ENCODE measurements at regions not wholly inside any gene's neighbourhood (a gene's known extent, or its start where the extent isn't known, plus 50 kb on each side); places are given as distances from the start of the nearest gene placed in this dataset.

DNA sequence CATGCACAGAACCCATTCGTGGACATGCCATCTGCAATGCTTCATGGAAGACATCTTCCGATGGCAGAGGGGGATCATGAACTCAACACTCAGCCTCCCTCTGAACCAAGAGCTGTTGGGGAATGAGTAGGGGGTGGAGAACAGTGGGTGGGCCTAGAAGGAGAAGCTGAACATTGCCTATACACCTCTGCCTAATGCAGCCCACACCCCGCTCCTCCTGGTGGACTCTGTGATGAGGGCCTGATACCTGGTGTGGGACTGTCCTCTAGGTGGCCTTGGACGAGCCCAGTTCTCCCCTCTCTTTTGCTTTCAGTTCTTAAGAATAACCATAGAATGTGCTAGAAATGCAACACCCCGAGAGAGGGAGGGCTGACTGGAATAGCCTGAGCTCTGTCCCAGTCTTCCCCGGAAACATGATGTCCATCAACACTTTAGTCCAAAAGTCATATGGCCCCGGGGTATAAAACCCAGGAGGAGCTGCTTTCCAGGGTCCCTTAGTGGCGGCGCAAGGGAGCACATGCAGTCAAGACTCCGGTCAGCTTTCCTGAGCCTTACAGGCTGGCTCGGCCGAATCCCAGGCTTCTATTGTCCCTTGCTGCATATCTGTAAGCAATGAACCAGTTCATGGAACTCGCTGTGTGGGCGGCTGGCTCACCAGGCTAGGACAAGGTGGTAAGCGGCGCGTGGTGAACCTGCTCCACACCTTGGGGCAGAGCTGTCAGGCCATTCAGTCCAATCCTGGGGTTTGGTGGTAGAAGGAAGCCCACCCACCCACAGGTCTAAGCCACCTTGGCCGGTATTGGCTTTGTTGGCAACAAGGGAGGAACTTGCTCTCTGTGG is 216.9 kb downstream of the CTTN start:
- no peak for DNase-seq
- Mint-ChIP-seq H3K36me3 (no peaks in the 10 kb centered on the region), H3K4me3 (no peak overlapping the region), H3K9me3 (no peaks in the 10 kb centered on the region), H3K27ac (no peak overlapping the region), H3K4me1 (no peaks in the 10 kb centered on the region), H3K27me3 (peaks cover 2% of the 10 kb centered on the region)
- no peak for ATAC-seq (ENCODE audit: low read depth)
- POLR2A ChIA-PET: no interaction called here

DNA sequence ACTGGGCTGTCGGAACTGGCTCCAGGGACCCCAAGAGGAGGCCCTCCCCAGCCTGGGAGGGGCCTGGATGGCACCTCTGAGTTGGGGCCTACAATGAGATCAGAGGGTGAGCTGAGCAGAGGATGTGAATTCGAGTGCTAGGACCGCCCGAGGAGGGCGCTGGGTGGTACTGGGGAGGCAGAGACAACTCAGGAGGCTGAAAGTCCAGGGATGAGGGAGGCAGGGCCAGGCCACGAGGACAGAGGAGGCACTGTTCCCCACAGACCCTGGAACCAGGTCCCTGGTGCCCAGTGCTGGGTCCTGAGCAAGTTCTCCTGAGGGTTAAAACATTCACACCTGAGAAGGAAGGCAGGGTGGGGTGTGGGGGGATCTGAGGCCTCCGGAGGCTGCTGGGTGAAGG is 218.0 kb downstream of the CTTN start:
- ATAC-seq (ENCODE audit: low read depth) (no peak), DNase-seq (no peak)
- no peaks in the 10 kb centered on the region for H3K4me1 Mint-ChIP-seq
- no peak overlapping the region for H3K27ac Mint-ChIP-seq
- H3K36me3 Mint-ChIP-seq: no peaks in the 10 kb centered on the region
- no peak overlapping the region for H3K4me3 Mint-ChIP-seq
- POLR2A ChIA-PET: no interaction called here
- H3K27me3 Mint-ChIP-seq: no peaks in the 10 kb centered on the region
- H3K9me3 Mint-ChIP-seq: peaks cover 1% of the 10 kb centered on the region

DNA sequence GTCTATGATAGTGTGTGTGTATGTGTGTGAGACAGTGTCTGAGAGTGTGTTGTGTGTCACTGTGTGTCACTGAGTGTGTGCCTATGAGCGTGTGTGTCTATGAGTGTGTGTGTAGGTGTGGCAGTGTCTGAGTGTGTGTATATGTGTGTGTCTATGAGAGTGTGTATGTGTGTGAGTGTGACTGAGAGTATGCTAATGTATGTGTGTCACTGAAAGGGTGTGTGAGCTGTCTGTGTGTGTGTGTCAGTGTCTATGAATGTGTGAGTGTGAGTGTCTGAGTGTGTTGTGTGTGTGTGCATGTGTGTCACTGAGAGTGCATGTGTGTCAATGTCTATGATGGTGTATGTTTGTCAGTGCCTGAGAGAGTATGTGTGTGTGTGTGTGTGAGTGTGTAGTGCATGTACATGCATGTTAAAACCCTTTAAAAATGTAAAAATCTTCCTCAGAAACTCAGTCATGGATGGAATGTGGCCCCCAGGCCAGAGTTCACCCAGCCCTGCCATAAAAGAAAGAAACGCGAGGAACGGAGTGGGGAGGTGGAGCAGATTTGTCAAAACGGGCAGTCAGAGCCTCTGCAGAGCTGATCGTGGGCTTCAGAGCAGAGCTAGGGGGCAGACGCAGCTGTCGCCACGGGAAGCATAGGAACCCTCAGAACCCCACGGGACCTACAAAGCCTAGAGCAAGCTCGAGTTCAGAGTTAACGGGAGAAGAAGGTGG is 218.8 kb downstream of the CTTN start:
- no peak overlapping the region for H3K27ac Mint-ChIP-seq
- H3K9me3 Mint-ChIP-seq: peaks cover 1% of the 10 kb centered on the region
- ATAC-seq (ENCODE audit: low read depth) (no peak), DNase-seq (no peak)
- no peaks in the 10 kb centered on the region for H3K27me3 Mint-ChIP-seq
- no peak overlapping the region for H3K4me3 Mint-ChIP-seq
- no peaks in the 10 kb centered on the region for H3K4me1 Mint-ChIP-seq
- POLR2A ChIA-PET: no interaction called here
- H3K36me3 Mint-ChIP-seq: no peaks in the 10 kb centered on the region

DNA sequence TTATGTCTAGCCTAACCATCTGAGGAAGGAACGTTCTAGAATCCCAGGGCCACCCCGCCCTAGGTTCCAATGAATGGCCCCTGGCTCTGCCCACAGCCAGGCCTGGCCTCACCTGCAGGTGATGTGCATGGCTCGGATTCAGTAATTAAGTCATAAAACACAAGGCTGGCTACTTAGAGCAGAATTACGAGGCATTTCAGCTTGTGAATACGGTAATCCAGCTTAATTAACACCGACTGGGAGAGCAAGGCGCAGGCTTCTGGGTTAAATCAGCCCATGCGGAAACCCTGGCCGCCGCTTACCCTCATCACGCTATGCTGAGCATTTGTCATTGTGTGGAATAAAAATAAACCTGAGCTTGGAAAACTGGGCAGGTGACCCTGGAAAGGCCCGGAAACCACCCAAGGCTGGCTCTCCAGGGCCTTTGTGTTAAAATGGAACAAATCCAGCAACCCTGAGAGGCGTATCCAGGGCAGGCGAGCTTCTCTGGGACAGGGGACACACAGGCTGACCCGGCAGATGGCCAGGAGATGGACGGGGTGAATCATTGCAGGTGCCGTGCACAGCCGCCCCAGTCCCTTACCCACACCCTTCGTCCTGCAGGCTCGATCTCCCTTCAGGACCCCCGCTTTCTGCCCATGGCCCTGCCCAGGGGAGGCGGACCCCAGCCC is 220.2 kb downstream of the CTTN start:
- Mint-ChIP-seq H3K27ac (no peak overlapping the region), H3K4me3 (no peak overlapping the region), H3K27me3 (no peaks in the 10 kb centered on the region), H3K4me1 (no peaks in the 10 kb centered on the region), H3K36me3 (no peaks in the 10 kb centered on the region), H3K9me3 (peaks cover 1% of the 10 kb centered on the region)
- no peak for DNase-seq
- POLR2A ChIA-PET: no interaction called here
- no peak for ATAC-seq (ENCODE audit: low read depth)

DNA sequence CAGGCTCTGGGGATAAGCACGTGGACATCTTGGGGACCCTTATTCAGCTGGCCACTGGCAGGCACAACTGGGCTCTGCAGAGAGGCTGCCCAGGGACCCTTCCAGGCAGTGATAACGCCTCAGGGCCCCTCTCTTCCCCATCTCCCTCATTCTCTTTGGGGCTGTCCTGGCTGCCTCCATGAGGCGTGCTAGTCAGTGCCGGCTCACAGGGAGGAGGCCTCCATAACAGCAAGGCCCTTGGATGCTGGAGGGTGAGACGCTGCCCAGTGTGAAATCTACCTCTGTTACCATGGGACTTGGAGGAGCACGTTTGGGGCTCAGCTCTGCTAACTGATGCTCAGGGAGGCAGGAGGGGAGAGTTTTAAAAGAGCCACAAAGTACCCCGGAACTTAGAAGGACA is 221.3 kb downstream of the CTTN start:
- no peak overlapping the region for H3K27ac Mint-ChIP-seq
- no peaks in the 10 kb centered on the region for H3K36me3 Mint-ChIP-seq
- peaks cover 1% of the 10 kb centered on the region for H3K9me3 Mint-ChIP-seq
- DNase-seq (no peak), ATAC-seq (ENCODE audit: low read depth) (no peak)
- no peaks in the 10 kb centered on the region for H3K4me1 Mint-ChIP-seq
- POLR2A ChIA-PET: no interaction called here
- no peaks in the 10 kb centered on the region for H3K27me3 Mint-ChIP-seq
- H3K4me3 Mint-ChIP-seq: no peak overlapping the region

DNA sequence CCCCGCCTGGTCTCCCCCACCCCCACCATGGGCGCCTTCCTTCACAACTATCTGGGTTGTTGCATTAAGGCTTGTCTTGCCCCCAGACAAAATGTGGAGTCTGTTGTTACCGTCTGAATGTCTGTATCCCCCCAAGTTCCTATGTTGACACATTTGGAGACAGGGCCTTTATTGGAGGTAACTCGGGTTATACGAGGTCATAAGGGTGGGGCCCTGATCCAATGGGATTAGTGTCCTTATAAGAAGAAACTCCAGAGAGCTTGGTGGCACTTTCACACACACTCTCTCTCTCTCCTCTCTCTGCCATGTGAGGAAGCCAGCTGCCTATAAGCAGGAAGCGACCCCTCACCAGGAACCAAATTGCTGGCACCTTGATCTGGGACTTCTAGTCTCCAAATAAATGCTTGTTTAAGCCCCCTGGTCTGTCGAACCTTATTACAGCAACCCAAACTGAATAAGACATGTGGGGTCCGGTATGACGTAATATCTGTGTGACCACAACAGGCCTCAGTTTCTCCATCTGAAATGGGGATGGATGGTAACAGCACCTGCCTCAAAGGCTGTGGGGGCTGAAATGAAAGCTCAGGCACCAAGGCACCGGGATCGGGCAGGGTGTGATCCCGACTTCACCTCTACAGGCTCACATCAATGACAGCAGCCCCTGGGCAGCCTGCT is 222.3 kb downstream of the CTTN start:
- no peak for DNase-seq
- POLR2A ChIA-PET: no interaction called here
- no peak overlapping the region for H3K4me3 Mint-ChIP-seq
- H3K4me1 Mint-ChIP-seq: no peaks in the 10 kb centered on the region
- H3K9me3 Mint-ChIP-seq: peaks cover 1% of the 10 kb centered on the region
- H3K27ac Mint-ChIP-seq: no peak overlapping the region
- no peaks in the 10 kb centered on the region for H3K36me3 Mint-ChIP-seq
- H3K27me3 Mint-ChIP-seq: no peaks in the 10 kb centered on the region
- no peak for ATAC-seq (ENCODE audit: low read depth)

DNA sequence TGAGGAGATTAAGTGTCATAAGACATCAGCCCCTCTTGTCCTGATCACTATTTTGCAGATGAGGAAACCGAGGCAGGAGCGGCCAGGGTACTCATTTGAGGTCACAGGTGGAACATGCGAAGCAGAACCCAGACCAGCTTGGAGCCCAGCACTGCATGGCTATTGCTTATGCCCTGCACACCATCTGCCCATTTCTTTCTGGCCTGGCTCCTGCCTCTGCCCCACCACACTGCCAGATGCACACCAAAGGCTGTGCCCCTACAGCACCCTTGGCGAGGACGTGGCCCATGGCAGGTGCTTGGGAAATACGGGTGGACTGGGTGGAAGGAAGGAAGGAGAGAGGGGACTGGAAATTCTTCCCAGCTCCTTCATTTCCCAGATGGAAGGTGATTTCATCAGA is 222.9 kb downstream of the CTTN start:
- no peak overlapping the region for H3K4me3 Mint-ChIP-seq
- peaks cover 1% of the 10 kb centered on the region for H3K9me3 Mint-ChIP-seq
- H3K27ac Mint-ChIP-seq: no peak overlapping the region
- no peaks in the 10 kb centered on the region for H3K36me3 Mint-ChIP-seq
- POLR2A ChIA-PET: no interaction called here
- H3K4me1 Mint-ChIP-seq: no peaks in the 10 kb centered on the region
- no peak for DNase-seq
- H3K27me3 Mint-ChIP-seq: no peaks in the 10 kb centered on the region
- ATAC-seq (ENCODE audit: low read depth): no peak

DNA sequence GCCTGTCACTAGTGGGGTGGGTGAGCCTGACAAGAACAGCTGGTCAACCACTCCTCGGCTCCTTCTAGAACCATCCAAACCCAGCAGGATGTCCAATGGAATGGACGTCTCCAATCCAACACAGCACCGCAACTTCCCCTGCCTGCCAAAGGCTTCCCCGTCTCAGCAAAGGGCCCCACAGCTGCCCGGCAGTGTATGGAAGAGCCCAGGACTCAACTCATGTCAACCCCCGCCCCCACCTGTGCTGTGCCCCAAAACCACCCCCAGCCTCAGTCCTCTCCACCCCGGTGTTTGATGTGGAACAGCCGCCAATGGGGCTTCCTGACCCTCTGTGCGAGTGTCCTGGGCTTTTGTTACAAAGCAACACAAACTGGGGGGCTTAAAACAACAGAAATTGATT is 223.8 kb downstream of the CTTN start:
- Mint-ChIP-seq H3K4me3 (no peak overlapping the region), H3K4me1 (no peaks in the 10 kb centered on the region), H3K27me3 (no peaks in the 10 kb centered on the region), H3K9me3 (peaks cover 1% of the 10 kb centered on the region), H3K27ac (no peak overlapping the region), H3K36me3 (no peaks in the 10 kb centered on the region)
- POLR2A ChIA-PET: no interaction called here
- DNase-seq (no peak), ATAC-seq (ENCODE audit: low read depth) (no peak)

DNA sequence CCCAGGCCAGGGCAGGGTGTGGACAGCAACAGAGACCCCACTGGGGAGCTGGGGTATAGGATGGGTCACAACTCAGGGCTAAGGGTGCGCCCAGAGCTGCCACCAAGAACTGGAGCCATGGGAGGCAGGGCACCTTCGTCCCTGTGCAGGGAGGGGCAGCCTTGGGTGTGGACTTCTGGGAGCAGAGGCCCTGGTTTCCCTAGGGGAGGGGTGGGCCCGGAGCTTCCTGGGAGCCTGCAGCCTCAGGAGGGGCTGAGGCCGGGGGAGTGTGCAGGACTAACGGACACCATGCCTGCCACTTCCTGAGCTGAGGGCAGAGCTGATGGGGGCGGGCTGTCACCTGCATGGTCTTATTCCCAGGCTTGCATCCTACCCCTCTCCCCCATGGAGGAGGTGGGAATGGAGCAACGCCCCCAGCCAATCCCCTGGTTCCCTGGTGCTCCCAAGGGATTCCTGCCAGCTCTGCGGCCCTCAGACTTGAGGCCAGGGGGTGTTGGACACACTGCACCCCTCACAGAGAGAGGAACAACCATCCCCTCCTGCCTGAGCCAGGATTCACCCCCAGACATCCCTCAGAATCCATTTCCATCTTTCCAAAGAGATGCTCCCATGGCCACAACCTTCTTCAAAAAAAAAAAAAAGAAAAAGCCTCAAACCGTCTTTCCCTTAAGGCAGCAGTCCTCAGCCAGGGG is 225.7 kb downstream of the CTTN start:
- H3K27me3 Mint-ChIP-seq: no peaks in the 10 kb centered on the region
- ATAC-seq (ENCODE audit: low read depth): no peak
- peaks cover 1% of the 10 kb centered on the region for H3K4me1 Mint-ChIP-seq
- POLR2A ChIA-PET: no interaction called here
- DNase-seq: no peak
- peaks cover 1% of the 10 kb centered on the region for H3K9me3 Mint-ChIP-seq
- H3K36me3 Mint-ChIP-seq: no peaks in the 10 kb centered on the region
- H3K4me3 Mint-ChIP-seq: no peak overlapping the region
- no peak overlapping the region for H3K27ac Mint-ChIP-seq

DNA sequence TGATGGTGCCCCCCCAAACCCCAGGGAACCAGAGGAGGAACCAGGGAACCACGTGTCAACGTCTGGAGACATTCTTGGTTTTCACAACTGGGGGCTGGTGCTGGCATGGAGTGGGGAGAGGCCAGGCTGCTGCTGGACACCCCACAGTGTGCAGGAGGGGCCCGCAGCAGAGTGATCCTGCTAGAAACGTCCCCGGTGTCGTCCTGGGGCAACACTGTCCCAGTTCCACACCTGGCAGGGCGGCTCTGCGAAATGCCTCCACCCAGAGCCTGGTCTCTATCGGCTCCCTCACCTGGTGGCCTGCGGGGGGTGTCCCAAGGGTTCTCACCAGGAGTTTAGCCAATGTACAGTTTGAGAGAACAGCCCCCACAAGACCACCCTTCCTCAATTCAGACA is 226.3 kb downstream of the CTTN start:
- no peak overlapping the region for H3K27ac Mint-ChIP-seq
- POLR2A ChIA-PET: no interaction called here

DNA sequence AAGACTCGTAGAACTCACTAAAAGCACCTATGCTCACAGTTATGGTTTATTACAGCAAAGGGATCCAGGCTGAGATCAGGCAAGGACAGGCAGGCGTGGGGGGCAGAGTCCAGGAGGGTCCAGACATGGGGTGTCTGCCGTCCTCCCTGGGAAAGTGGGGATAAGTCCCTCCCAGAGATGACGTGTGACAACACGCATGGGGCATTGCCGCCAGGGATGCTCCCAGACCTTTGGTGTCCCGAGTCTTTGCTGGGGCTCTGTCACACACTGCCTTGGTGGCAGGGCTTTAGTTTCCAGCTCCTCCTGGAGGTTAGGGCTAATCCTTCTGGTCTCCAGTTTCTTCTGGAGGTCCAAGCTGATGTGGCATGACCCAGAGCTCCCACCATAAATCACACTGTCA is 226.7 kb downstream of the CTTN start:
- no peaks in the 10 kb centered on the region for H3K27me3 Mint-ChIP-seq
- peaks cover 1% of the 10 kb centered on the region for H3K9me3 Mint-ChIP-seq
- H3K27ac Mint-ChIP-seq: no peak overlapping the region
- no peak for ATAC-seq (ENCODE audit: low read depth)
- no peak for DNase-seq
- no peaks in the 10 kb centered on the region for H3K36me3 Mint-ChIP-seq
- POLR2A ChIA-PET: no interaction called here
- peaks cover 1% of the 10 kb centered on the region for H3K4me1 Mint-ChIP-seq
- H3K4me3 Mint-ChIP-seq: no peak overlapping the region

More for the DNA sequence above, 226.3 kb downstream of the CTTN start:
- no peak for ATAC-seq (ENCODE audit: low read depth)
- H3K4me3 Mint-ChIP-seq: no peak overlapping the region
- no peak for DNase-seq
- no peaks in the 10 kb centered on the region for H3K36me3 Mint-ChIP-seq
- peaks cover 1% of the 10 kb centered on the region for H3K9me3 Mint-ChIP-seq
- H3K27me3 Mint-ChIP-seq: no peaks in the 10 kb centered on the region
- peaks cover 1% of the 10 kb centered on the region for H3K4me1 Mint-ChIP-seq

DNA sequence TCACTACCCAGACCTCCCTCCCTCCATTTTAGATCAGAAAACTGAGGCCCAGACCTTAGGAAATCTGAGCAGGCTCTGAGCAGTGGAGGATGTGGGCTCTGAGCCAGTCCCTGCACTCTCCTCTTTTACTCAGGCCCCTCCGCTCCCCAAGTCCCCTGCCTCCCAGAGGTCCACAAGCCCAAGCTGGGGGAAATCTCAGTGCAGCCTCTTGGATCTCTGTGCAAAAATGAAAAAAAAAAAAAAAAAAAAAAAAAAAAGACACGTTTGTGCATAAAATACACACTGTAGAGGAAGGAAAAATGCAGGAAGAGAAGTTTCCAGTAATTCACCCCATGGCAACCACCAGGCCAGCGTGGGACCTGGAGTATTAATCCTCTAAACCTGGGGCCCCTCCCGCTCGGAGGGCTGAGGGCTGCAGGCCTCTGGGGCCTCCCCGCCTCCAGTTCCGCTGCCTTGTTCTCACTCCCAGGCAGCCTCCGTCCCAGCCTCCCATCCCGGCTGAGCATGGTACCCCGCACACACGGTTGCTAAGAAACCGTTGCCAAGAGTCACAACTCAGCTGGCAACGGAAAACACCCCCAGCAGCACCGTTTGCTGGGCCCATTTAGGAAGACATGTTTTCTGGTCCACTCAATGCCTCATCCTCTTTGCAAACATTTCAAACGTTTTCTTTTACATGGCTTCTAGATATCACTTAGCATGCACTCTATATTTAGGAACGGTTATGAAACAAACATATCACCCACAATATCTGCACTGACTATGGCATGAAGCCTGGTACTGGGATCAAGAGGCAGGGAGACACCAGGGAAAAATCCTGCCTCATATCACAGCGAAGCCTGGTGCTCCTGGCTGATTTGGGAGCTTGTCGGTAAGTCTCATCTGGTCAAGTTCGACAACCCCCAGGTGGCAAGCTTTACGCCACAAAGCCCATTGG is 227.5 kb downstream of the CTTN start:
- Mint-ChIP-seq H3K9me3 (no peaks in the 10 kb centered on the region), H3K27me3 (no peaks in the 10 kb centered on the region), H3K4me1 (peaks cover 1% of the 10 kb centered on the region), H3K4me3 (no peak overlapping the region), H3K27ac (no peak overlapping the region), H3K36me3 (no peaks in the 10 kb centered on the region)
- ATAC-seq (ENCODE audit: low read depth) (no peak), DNase-seq (no peak)
- POLR2A ChIA-PET: no interaction called here

Data from activated naive CD8-positive, alpha-beta T cell treated with anti-CD3 and anti-CD28 coated beads, Interleukin-2, amount 10 ng/mL, durations not matched to agents 7 days and 5 days (primary cell).